K562 (cell line): ENCODE measurements at regions not wholly inside any gene's neighbourhood (a gene's known extent, or its start where the extent isn't known, plus 50 kb on each side); places are given as distances from the start of the nearest gene placed in this dataset.

ENCODE experiments used
- ATAC-seq: fragments of 200-7000 bp; cut with Tn5 transposase; 3 replicates; pipeline ENCODE4 v1.9.1; 2020; ENCODE audit warnings: moderate library complexity
- BruUV-seq: library from RNA; stranded (reverse); fragments of 400-500 nt; replicated peaks from 2 replicates; lab custom pipeline; 2021; lab: Mats Ljungman, UMichigan
- CTCF ChIA-PET: fragments of 300-600 bp; formaldehyde crosslinking; extraction: SDS; loops from one replicate; lab custom pipeline; 2021; ENCODE audit warnings: low intra/inter-chr PET ratio; lab: Yijun Ruan, JAX
- POLR2A ChIA-PET: fragments of 300-600, 350-650 bp; sonication (Branson Sonifier 250); formaldehyde crosslinking; extraction: SDS; loops from one replicate; lab custom pipeline; 2021; ENCODE audit warnings: antibody characterized with exemption, inconsistent platforms; lab: Yijun Ruan, JAX
- DNase-seq, 4 experiments: peaks; one replicate each; pipeline versions ENCODE4 v3.0.0 to v3.0.0-alpha.2; 2011 to 2018; ENCODE audit warnings: low spot score in 3 of 4, mixed read lengths in 3 of 4; ENCODE audit errors: extremely low read depth in 1 of 4
- FAIRE-seq: peaks from 2 replicates; lab custom pipeline; 2011; peaks lifted over from hg19 to GRCh38; lab: Jason Lieb, UNC
- H2AFZ ChIP-seq: 2 replicates; pipeline ENCODE4 v1.6.0; 2011; ENCODE audit warnings: low read depth, low read length, control low read depth, inconsistent platforms
- H3K27ac ChIP-seq: fragments of 200-600 bp; 3 replicates; pipeline ENCODE4 v1.8.0; 2011; ENCODE audit warnings: low read depth, mild to moderate bottlenecking, control low read depth, inconsistent platforms, low read length, moderate library complexity, mixed read lengths; ENCODE audit errors: extremely low read depth
- H3K27me3 ChIP-seq, 2 experiments: fragments of 300-600 bp in 1 of 2; 2 replicates in 1 of 2; 3 replicates in 1 of 2; pipeline versions ENCODE4 v1.6.0 to v1.8.0; 2011; ENCODE audit warnings: inconsistent platforms in 2 of 2, low read length in 2 of 2, mild to moderate bottlenecking in 1 of 2, mixed read lengths in 1 of 2, moderate library complexity in 1 of 2; ENCODE audit not compliant: control insufficient read depth in 2 of 2, insufficient read depth in 2 of 2
- H3K36me3 ChIP-seq: fragments of 300-600 bp; 3 replicates; pipeline ENCODE4 v1.8.0; 2011; ENCODE audit warnings: mild to moderate bottlenecking, low read length, inconsistent platforms; ENCODE audit not compliant: control insufficient read depth, insufficient read depth
- H3K4me1 ChIP-seq, 2 experiments: fragments of 200-600 bp in 1 of 2; replicated peaks in 1 of 2; 2 replicates in 1 of 2; 3 replicates in 1 of 2; pipeline versions ENCODE4 v1.5.1 to v1.8.0; 2011; ENCODE audit warnings: inconsistent platforms in 2 of 2, low read length in 2 of 2, mild to moderate bottlenecking in 1 of 2, mixed read lengths in 1 of 2, moderate library complexity in 1 of 2; ENCODE audit not compliant: control insufficient read depth in 2 of 2, insufficient read depth in 2 of 2
- H3K4me2 ChIP-seq: 2 replicates; pipeline ENCODE4 v1.6.1; 2011; ENCODE audit warnings: low read length, control low read depth, inconsistent platforms, mixed read lengths; ENCODE audit not compliant: insufficient read depth
- H3K4me3 ChIP-seq: fragments of 200-600 bp; sonication (generic), shearing (Covaris generic); 2 replicates; pipeline ENCODE4 v1.5.1; 2016; ENCODE audit warnings: control low read depth, inconsistent platforms
- H3K79me2 ChIP-seq: fragments of 200-600 bp; 3 replicates; pipeline ENCODE4 v1.8.0; 2011; ENCODE audit warnings: low read length, inconsistent platforms; ENCODE audit not compliant: control insufficient read depth, insufficient read depth
- H3K9ac ChIP-seq, 2 experiments: 2 replicates each; pipeline versions ENCODE4 v1.6.0 to v1.6.1; 2011; ENCODE audit warnings: low read depth in 2 of 2, low read length in 2 of 2, control low read depth in 1 of 2, inconsistent platforms in 1 of 2, mild to moderate bottlenecking in 1 of 2, mixed read lengths in 1 of 2; ENCODE audit not compliant: insufficient read depth in 1 of 2
- H3K9me1 ChIP-seq: one replicate; pipeline ENCODE4 v1.6.0; 2011; ENCODE audit warnings: inconsistent platforms, mild to moderate bottlenecking, low read length, moderate library complexity; ENCODE audit not compliant: control insufficient read depth, insufficient read depth
- H3K9me3 ChIP-seq: replicated peaks from 2 replicates; pipeline ENCODE4 v1.5.1; 2011; ENCODE audit warnings: low read depth, low read length, inconsistent platforms; ENCODE audit not compliant: control insufficient read depth, insufficient read depth
- H4K20me1 ChIP-seq: replicated peaks from 2 replicates; pipeline ENCODE4 v1.6.1; 2011; ENCODE audit warnings: low read length, inconsistent platforms, mixed read lengths; ENCODE audit not compliant: control insufficient read depth, insufficient read depth
- BMI1 ChIP-seq: fragments of 150-350 bp; IDR thresholded peaks from 2 replicates; pipeline ENCODE4 v1.6.1; 2014; ENCODE audit warnings: low read length
- CGGBP1 ChIP-seq: fragments of 250-450 bp; sonication (Bioruptor Pico); IDR thresholded peaks from 2 replicates; pipeline ENCODE4 v1.9.0; 2021; ENCODE audit warnings: mild to moderate bottlenecking
- FIP1L1 ChIP-seq: fragments of 200-400 bp; formaldehyde crosslinking; IDR thresholded peaks from 2 replicates; pipeline ENCODE4 v1.6.1; 2018; ENCODE audit warnings: mild to moderate bottlenecking, low read depth, low read length; ENCODE audit not compliant: poor library complexity, severe bottlenecking
- GATA2 ChIP-seq: sonication (generic); formaldehyde crosslinking; IDR thresholded peaks from 2 replicates; pipeline ENCODE4 v1.4.0; 2020; ENCODE audit warnings: mild to moderate bottlenecking, missing genetic modification reagents
- HNRNPLL ChIP-seq: fragments of 200-400 bp; formaldehyde crosslinking; IDR thresholded peaks from 2 replicates; pipeline ENCODE4 v1.6.1; 2017; ENCODE audit warnings: low read length, low read depth, mild to moderate bottlenecking; ENCODE audit not compliant: poor library complexity, severe bottlenecking
- HOMEZ ChIP-seq: fragments of 250-450 bp; sonication (Bioruptor Pico); IDR thresholded peaks from 2 replicates; pipeline ENCODE4 v1.4.0; 2020; ENCODE audit warnings: mild to moderate bottlenecking, moderate library complexity
- IRF9 ChIP-seq: fragments of 450-650 bp; IDR thresholded peaks from 2 replicates; pipeline ENCODE4 v1.6.1; 2016; ENCODE audit warnings: missing biosample characterization, missing genetic modification characterization
- RBM17 ChIP-seq: fragments of 200-400 bp; formaldehyde crosslinking; IDR thresholded peaks from 2 replicates; pipeline ENCODE4 v1.6.1; 2017; ENCODE audit warnings: low read depth, mild to moderate bottlenecking, low read length, borderline replicate concordance
- THRA ChIP-seq: fragments of 450-650 bp; IDR thresholded peaks from 2 replicates; pipeline ENCODE4 v1.6.1; 2017; ENCODE audit warnings: mild to moderate bottlenecking, moderate library complexity
- ZC3H4 ChIP-seq: sonication (generic); formaldehyde crosslinking; IDR thresholded peaks from 2 replicates; pipeline ENCODE4 v1.9.0; 2021; ENCODE audit warnings: missing genetic modification reagents, borderline replicate concordance
- WGBS: fragments of 100-300 bp; shearing (Covaris generic); methylation state at CpG from one replicate; pipeline ENCODE4 v1.1.6; 2016; ENCODE audit warnings: low coverage, mixed read lengths; ENCODE audit not compliant: insufficient coverage; ENCODE audit errors: missing lambda C conversion rate; 5-methylcytosine and 5-hydroxymethylcytosine counted together
- in situ Hi-C: fragments of 300-500 bp; cut with MboI; formaldehyde crosslinking; loops from 4 replicates; pipeline ENCODE4 v1.15.0; 2018; ENCODE audit warnings: inconsistent platforms, mixed read lengths
- intact Hi-C: fragments of 100-400 bp; cut with micrococcal nuclease; formaldehyde crosslinking; loops from 2 replicates; pipeline ENCODE4 v1.14.2; 2022

- CTCF ChIA-PET: no interaction called here
- 4% methylated on average over 3 of the region's 3 CpGs for WGBS
- H3K27me3 ChIP-seq: no peaks in the 10 kb centered on the region
- no peaks in the 10 kb centered on the region for H3K36me3 ChIP-seq
- BruUV-seq: no TSS peak
- FAIRE-seq (no peak), DNase-seq (no peak), ATAC-seq (no peak)
- H3K27ac ChIP-seq: no peak overlapping the region
- H3K9me1 ChIP-seq: no peaks in the 10 kb centered on the region
- H2AFZ ChIP-seq: no peak overlapping the region
- no peak overlapping the region for H3K9ac ChIP-seq
- H4K20me1 ChIP-seq: no peaks in the 10 kb centered on the region
- H3K9me3 ChIP-seq: no peaks in the 10 kb centered on the region
- no peak overlapping the region for H3K4me2 ChIP-seq
- no peaks in the 10 kb centered on the region for H3K79me2 ChIP-seq
- TF ChIP-seq THRA (no peak), HNRNPLL (no peak), CGGBP1 (CRISPR knock-in tag) (no peak), BMI1 (no peak), RBM17 (no peak), FIP1L1 (no peak), GATA2 (no peak), ZC3H4 (CRISPR knock-in tag) (no peak), IRF9 (no peak), HOMEZ (no peak)
- intact Hi-C loops (no loop called here), in situ Hi-C loops (no loop called here)
- POLR2A ChIA-PET: interaction anchor here (1.2 kb wide), 2 partner anchors 10 to 44 kb away, joined by 3 read pairs; no protein-coding TSS in a partner anchor
- H3K4me1 ChIP-seq: no peaks in the 10 kb centered on the region
- no peak overlapping the region for H3K4me3 ChIP-seq
Observed at GRCh38 chr6:135699705-135700104, 151.8 kb upstream of the PDE7B start.
